ENCODE measurements at regions not wholly inside any gene's neighbourhood (a gene's known extent, or its start where the extent isn't known, plus 50 kb on each side); places are given as distances from the start of the nearest gene placed in this dataset.

GRCh38 chr3:106880206-106880605, 497.0 kb upstream of the CCDC54 start:
- TF ChIP-seq CTCF (IDR thresholded peaks at IDR 0.05) (no peak), EZH2phosphoT487 (IDR thresholded peaks at IDR 0.05) (no peak), EZH2 (IDR thresholded peaks at IDR 0.05) (no peak)

Data from neural progenitor cell (in vitro differentiated cells).